Muscle layer of duodenum (tissue), 2 donors: ENCODE measurements at regions not wholly inside any gene's neighbourhood (a gene's known extent, or its start where the extent isn't known, plus 50 kb on each side); places are given as distances from the start of the nearest gene placed in this dataset.

Source experiments
- H3K27ac ChIP-seq: one replicate; pipeline ENCODE4 v1.7.0; 2013; ENCODE audit warnings: mild to moderate bottlenecking, low read length
- H3K27me3 ChIP-seq: one replicate; pipeline ENCODE4 v1.7.0; 2013; ENCODE audit warnings: low read depth, mild to moderate bottlenecking, control low read depth, low read length
- H3K36me3 ChIP-seq, 2 donors: one replicate each; pipeline ENCODE4 v1.7.0; 2013; ENCODE audit warnings: low read length in 2 of 2, control low read depth in 1 of 2, mild to moderate bottlenecking in 1 of 2; ENCODE audit not compliant: insufficient read depth in 2 of 2, control insufficient read depth in 1 of 2
- H3K4me1 ChIP-seq, 2 donors: one replicate each; pipeline ENCODE4 v1.7.0; 2013; ENCODE audit warnings: low read length in 2 of 2, mild to moderate bottlenecking in 2 of 2, control low read depth in 1 of 2, moderate library complexity in 1 of 2; ENCODE audit not compliant: insufficient read depth in 2 of 2, control insufficient read depth in 1 of 2
- H3K4me3 ChIP-seq, 2 donors: one replicate each; pipeline ENCODE4 v1.7.0; 2013; ENCODE audit warnings: low read length in 2 of 2, low read depth in 1 of 2, mild to moderate bottlenecking in 1 of 2
- H3K9me3 ChIP-seq, 2 donors: one replicate each; pipeline ENCODE4 v1.7.0; 2013; ENCODE audit warnings: low read length in 2 of 2, control low read depth in 1 of 2, mild to moderate bottlenecking in 1 of 2; ENCODE audit not compliant: control insufficient read depth in 1 of 2
- donor health status: healthy.

GRCh38 chr19:30890033-30890432 lies 459.2 kb downstream of the TSHZ3 start:
- H3K36me3 ChIP-seq = no peaks in the 10 kb centered on the region
- H3K4me1 ChIP-seq = no peaks in the 10 kb centered on the region
- H3K9me3 ChIP-seq = no peaks in the 10 kb centered on the region
- no peak overlapping the region for H3K27ac ChIP-seq
- no peaks in the 10 kb centered on the region for H3K27me3 ChIP-seq
- no peak overlapping the region for H3K4me3 ChIP-seq

GRCh38 chr19:30888937-30889336 lies 460.3 kb downstream of the TSHZ3 start:
- H3K27ac ChIP-seq = no peak overlapping the region
- H3K4me1 ChIP-seq = no peaks in the 10 kb centered on the region
- H3K27me3 ChIP-seq = no peaks in the 10 kb centered on the region
- H3K9me3 ChIP-seq = no peaks in the 10 kb centered on the region
- no peaks in the 10 kb centered on the region for H3K36me3 ChIP-seq
- no peak overlapping the region for H3K4me3 ChIP-seq

- H3K27me3 ChIP-seq = no peaks in the 10 kb centered on the region
- no peaks in the 10 kb centered on the region for H3K4me1 ChIP-seq
- no peaks in the 10 kb centered on the region for H3K9me3 ChIP-seq
- no peaks in the 10 kb centered on the region for H3K36me3 ChIP-seq
- H3K4me3 ChIP-seq = no peak overlapping the region
- no peak overlapping the region for H3K27ac ChIP-seq
These were observed 462.2 kb downstream of the TSHZ3 start for GRCh38 chr19:30887042-30887441.

- Histone ChIP-seq H3K4me3 (no peak overlapping the region), H3K27me3 (no peaks in the 10 kb centered on the region), H3K27ac (no peak overlapping the region), H3K4me1 (no peaks in the 10 kb centered on the region), H3K9me3 (no peaks in the 10 kb centered on the region), H3K36me3 (no peaks in the 10 kb centered on the region)
These were observed 463.0 kb downstream of the TSHZ3 start for GRCh38 chr19:30886222-30886621.

GRCh38 chr19:30884146-30884812 lies 465.0 kb downstream of the TSHZ3 start:
- Histone ChIP-seq H3K9me3 (no peaks in the 10 kb centered on the region), H3K4me1 (no peaks in the 10 kb centered on the region), H3K4me3 (no peak overlapping the region), H3K27me3 (no peaks in the 10 kb centered on the region), H3K27ac (no peak overlapping the region), H3K36me3 (no peaks in the 10 kb centered on the region)

GRCh38 chr19:30883071-30883470 lies 466.2 kb downstream of the TSHZ3 start:
- Histone ChIP-seq H3K27ac (no peak overlapping the region), H3K9me3 (no peaks in the 10 kb centered on the region), H3K27me3 (no peaks in the 10 kb centered on the region), H3K4me1 (no peaks in the 10 kb centered on the region), H3K36me3 (no peaks in the 10 kb centered on the region), H3K4me3 (no peak overlapping the region)

- no peak overlapping the region for H3K27ac ChIP-seq
- no peaks in the 10 kb centered on the region for H3K27me3 ChIP-seq
- H3K9me3 ChIP-seq = no peaks in the 10 kb centered on the region
- no peak overlapping the region for H3K4me3 ChIP-seq
- no peaks in the 10 kb centered on the region for H3K4me1 ChIP-seq
- H3K36me3 ChIP-seq = no peaks in the 10 kb centered on the region
These were observed 466.7 kb downstream of the TSHZ3 start for GRCh38 chr19:30882411-30883005.

- Histone ChIP-seq H3K36me3 (no peaks in the 10 kb centered on the region), H3K27me3 (no peaks in the 10 kb centered on the region), H3K4me3 (no peak overlapping the region), H3K9me3 (no peaks in the 10 kb centered on the region), H3K4me1 (no peaks in the 10 kb centered on the region), H3K27ac (no peak overlapping the region)
These were observed 467.3 kb downstream of the TSHZ3 start for GRCh38 chr19:30881930-30882329.

- no peaks in the 10 kb centered on the region for H3K36me3 ChIP-seq
- H3K27me3 ChIP-seq = no peaks in the 10 kb centered on the region
- H3K9me3 ChIP-seq = no peaks in the 10 kb centered on the region
- H3K4me3 ChIP-seq = no peak overlapping the region
- H3K27ac ChIP-seq = no peak overlapping the region
- no peaks in the 10 kb centered on the region for H3K4me1 ChIP-seq
These were observed 468.0 kb downstream of the TSHZ3 start for GRCh38 chr19:30881281-30881680.

- Histone ChIP-seq H3K27me3 (no peaks in the 10 kb centered on the region), H3K4me1 (no peaks in the 10 kb centered on the region), H3K27ac (no peak overlapping the region), H3K36me3 (no peaks in the 10 kb centered on the region), H3K9me3 (no peaks in the 10 kb centered on the region), H3K4me3 (no peak overlapping the region)
These were observed 468.7 kb downstream of the TSHZ3 start for GRCh38 chr19:30880551-30880950.

GRCh38 chr19:30880151-30880550 lies 469.1 kb downstream of the TSHZ3 start:
- H3K4me3 ChIP-seq = no peak overlapping the region
- H3K27ac ChIP-seq = no peak overlapping the region

GRCh38 chr19:30879736-30880135 lies 469.5 kb downstream of the TSHZ3 start:
- no peaks in the 10 kb centered on the region for H3K27me3 ChIP-seq
- H3K4me3 ChIP-seq = no peak overlapping the region
- H3K27ac ChIP-seq = no peak overlapping the region
- H3K36me3 ChIP-seq = no peaks in the 10 kb centered on the region
- no peaks in the 10 kb centered on the region for H3K4me1 ChIP-seq
- H3K9me3 ChIP-seq = no peaks in the 10 kb centered on the region

More at GRCh38 chr19:30880151-30880550, 469.1 kb downstream of the TSHZ3 start:
- Histone ChIP-seq H3K27me3 (no peaks in the 10 kb centered on the region), H3K9me3 (no peaks in the 10 kb centered on the region), H3K4me1 (no peaks in the 10 kb centered on the region), H3K36me3 (no peaks in the 10 kb centered on the region)
